Smooth muscle cell (in vitro differentiated cells): ENCODE measurements at regions not wholly inside any gene's neighbourhood (a gene's known extent, or its start where the extent isn't known, plus 50 kb on each side); places are given as distances from the start of the nearest gene placed in this dataset.

ENCODE experiments used
- DNase-seq: peaks from one replicate; lab custom pipeline; 2025; ENCODE audit not compliant: unreplicated experiment; lab: John Stamatoyannopoulos, UW
- H2AFZ ChIP-seq: fragments of 200-600 bp; sonication (generic); 2 replicates; pipeline ENCODE4 v1.6.0; 2016; ENCODE audit warnings: antibody characterized with exemption, low read depth, mild to moderate bottlenecking
- H3F3A ChIP-seq: fragments of 200-600 bp; sonication (generic); 2 replicates; pipeline ENCODE4 v1.6.0; 2017; ENCODE audit warnings: antibody characterized with exemption, low read depth
- H3K27ac ChIP-seq: fragments of 200-600 bp; sonication (generic); 2 replicates; pipeline ENCODE4 v1.5.1; 2016; ENCODE audit warnings: low read depth, mild to moderate bottlenecking
- H3K27me3 ChIP-seq: fragments of 200-600 bp; sonication (generic); 2 replicates; pipeline ENCODE4 v1.6.1; 2016; ENCODE audit warnings: low read depth, mild to moderate bottlenecking
- H3K36me3 ChIP-seq: fragments of 200-600 bp; sonication (generic); 2 replicates; pipeline ENCODE4 v1.5.1; 2016; ENCODE audit warnings: low read depth
- H3K4me1 ChIP-seq: fragments of 200-600 bp; sonication (generic); 2 replicates; pipeline ENCODE4 v1.5.1; 2016; ENCODE audit warnings: low read depth
- H3K4me2 ChIP-seq: fragments of 200-600 bp; sonication (generic); 2 replicates; pipeline ENCODE4 v1.6.0; 2016; ENCODE audit warnings: mild to moderate bottlenecking
- H3K4me3 ChIP-seq: fragments of 200-600 bp; sonication (generic); 2 replicates; pipeline ENCODE4 v1.5.1; 2016; ENCODE audit warnings: mild to moderate bottlenecking
- H3K79me2 ChIP-seq: fragments of 200-600 bp; sonication (generic); 2 replicates; pipeline ENCODE4 v1.6.0; 2016; ENCODE audit warnings: low read depth, mild to moderate bottlenecking
- H3K9ac ChIP-seq: fragments of 200-600 bp; sonication (generic); 2 replicates; pipeline ENCODE4 v1.6.0; 2016; ENCODE audit warnings: low read depth
- H3K9me3 ChIP-seq: fragments of 200-600 bp; sonication (generic); replicated peaks from 2 replicates; pipeline ENCODE4 v1.5.1; 2016; ENCODE audit warnings: low read depth
- H4K20me1 ChIP-seq: fragments of 200-600 bp; sonication (generic); 2 replicates; pipeline ENCODE4 v1.6.0; 2016; ENCODE audit warnings: low read depth
- CTCF ChIP-seq: fragments of 200-600 bp; sonication (generic); IDR thresholded peaks from 2 replicates; pipeline ENCODE4 v1.5.1; 2017; ENCODE audit warnings: borderline replicate concordance, mild to moderate bottlenecking, antibody characterized with exemption; ENCODE audit not compliant: insufficient read depth, poor library complexity, severe bottlenecking
- WGBS: methylation state at CpG from one replicate; pipeline ENCODE4 v1.1.7; 2016; ENCODE audit warnings: low lambda C conversion rate; 5-methylcytosine and 5-hydroxymethylcytosine counted together

GRCh38 chr4:89416960-89417359, 109.4 kb upstream of the GPRIN3 start:
- Histone ChIP-seq H2AFZ (no peak overlapping the region), H3K4me3 (no peak overlapping the region), H3F3A (no peaks in the 10 kb centered on the region), H3K27me3 (no peaks in the 10 kb centered on the region), H3K9ac (no peak overlapping the region), H3K4me1 (no peaks in the 10 kb centered on the region), H3K79me2 (no peaks in the 10 kb centered on the region), H3K9me3 (no peaks in the 10 kb centered on the region), H3K36me3 (no peaks in the 10 kb centered on the region), H3K4me2 (no peak overlapping the region), H3K27ac (no peak overlapping the region), H4K20me1 (no peaks in the 10 kb centered on the region)
- no peak for TF ChIP-seq CTCF
- WGBS: 91% methylated on average over 2 of the region's 2 CpGs
- DNase-seq: no peak

GRCh38 chr4:89413518-89413917, 105.9 kb upstream of the GPRIN3 start:
- Histone ChIP-seq H3K27me3 (no peaks in the 10 kb centered on the region), H3K36me3 (no peaks in the 10 kb centered on the region), H2AFZ (no peak overlapping the region), H3F3A (peaks cover 8% of the 10 kb centered on the region), H4K20me1 (no peaks in the 10 kb centered on the region), H3K9me3 (no peaks in the 10 kb centered on the region), H3K9ac (no peak overlapping the region), H3K4me1 (peaks cover 18% of the 10 kb centered on the region), H3K79me2 (no peaks in the 10 kb centered on the region), H3K27ac (no peak overlapping the region), H3K4me3 (no peak overlapping the region), H3K4me2 (no peak overlapping the region)
- WGBS: 79% methylated on average over 1 of the region's 1 CpG
- no peak for TF ChIP-seq CTCF
- no peak for DNase-seq

DNA sequence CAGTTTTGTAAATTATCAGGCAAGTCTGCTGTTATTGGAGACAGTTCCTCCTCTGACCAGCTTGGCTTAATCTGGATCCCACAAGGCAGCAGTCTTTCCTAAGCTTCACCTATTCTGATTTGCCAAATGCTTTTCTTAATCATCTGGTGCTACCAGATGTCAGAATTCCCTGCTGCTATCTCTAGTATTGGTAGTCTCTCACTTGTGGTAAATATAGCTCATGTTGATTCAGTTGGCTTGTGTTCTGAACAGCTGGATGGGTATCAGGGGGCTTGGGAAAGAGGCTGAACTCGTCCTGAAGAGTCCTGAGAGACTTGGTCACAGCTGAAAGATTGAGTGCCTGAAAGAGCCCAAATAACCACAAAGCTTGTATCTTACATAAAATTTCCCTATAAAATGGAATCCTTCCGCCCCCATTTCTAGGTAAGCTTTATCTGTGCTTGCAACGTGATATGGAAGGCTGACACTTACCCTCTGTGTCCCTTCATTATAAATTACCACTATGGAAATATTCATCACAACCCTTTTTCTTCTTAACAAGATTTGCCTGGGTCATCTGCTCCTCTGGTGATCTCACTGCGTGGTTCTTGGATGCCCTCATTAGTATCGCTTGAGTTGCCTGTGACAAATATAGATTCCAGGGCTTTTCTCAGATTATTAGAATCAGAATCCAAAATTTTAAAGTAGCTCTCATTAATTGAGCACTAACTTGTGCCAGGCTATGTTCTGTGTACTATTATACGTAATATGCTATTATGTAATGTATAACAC, 104.1 kb upstream of the GPRIN3 start:
- no peak for TF ChIP-seq CTCF
- Histone ChIP-seq H3K27ac (peak overlapping the region; percentile 87), H3K9me3 (no peaks in the 10 kb centered on the region), H4K20me1 (no peaks in the 10 kb centered on the region), H3K4me3 (no peak overlapping the region), H3K36me3 (no peaks in the 10 kb centered on the region), H3F3A (peaks cover 8% of the 10 kb centered on the region), H3K4me1 (peaks cover 18% of the 10 kb centered on the region), H3K4me2 (peak overlapping the region; percentile 67), H3K9ac (peak overlapping the region; percentile 42), H2AFZ (peak overlapping the region; percentile 86), H3K27me3 (no peaks in the 10 kb centered on the region), H3K79me2 (no peaks in the 10 kb centered on the region)
- WGBS: 67% methylated on average over 6 of the region's 6 CpGs
- no peak for DNase-seq

DNA sequence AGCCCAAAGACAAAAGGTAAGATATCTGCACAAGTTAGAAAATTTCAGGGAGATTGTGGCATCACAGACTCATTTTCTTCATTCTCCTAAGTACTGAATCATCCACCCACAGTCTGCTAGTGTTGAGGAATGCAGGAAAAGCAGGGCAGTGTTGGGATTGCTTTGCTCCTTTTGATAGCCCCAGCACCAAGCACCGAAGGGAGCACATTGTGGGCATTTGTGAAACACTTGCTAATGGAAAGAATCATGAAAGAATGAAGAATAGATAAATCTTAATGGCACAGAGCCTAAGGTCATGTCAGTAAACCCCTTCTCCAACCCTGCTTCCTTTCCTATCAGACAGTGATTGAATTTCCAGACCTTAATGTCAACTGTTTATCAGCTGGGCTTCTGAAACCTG, 103.1 kb upstream of the GPRIN3 start:
- Histone ChIP-seq H3K27ac (peak overlapping the region; percentile 87), H3K27me3 (no peaks in the 10 kb centered on the region), H3K79me2 (no peaks in the 10 kb centered on the region), H3K4me3 (no peak overlapping the region), H4K20me1 (no peaks in the 10 kb centered on the region), H2AFZ (peak overlapping the region; percentile 86), H3K4me2 (peak overlapping the region; percentile 67), H3K36me3 (no peaks in the 10 kb centered on the region), H3K9ac (peak overlapping the region; percentile 42), H3F3A (peaks cover 8% of the 10 kb centered on the region), H3K9me3 (no peaks in the 10 kb centered on the region), H3K4me1 (peaks cover 18% of the 10 kb centered on the region)
- DNase-seq: no peak
- TF ChIP-seq CTCF: no peak
- WGBS: 0% methylated on average over 1 of the region's 1 CpG
